ENCODE measurements at regions not wholly inside any gene's neighbourhood (a gene's known extent, or its start where the extent isn't known, plus 50 kb on each side); places are given as distances from the start of the nearest gene placed in this dataset.

DNA sequence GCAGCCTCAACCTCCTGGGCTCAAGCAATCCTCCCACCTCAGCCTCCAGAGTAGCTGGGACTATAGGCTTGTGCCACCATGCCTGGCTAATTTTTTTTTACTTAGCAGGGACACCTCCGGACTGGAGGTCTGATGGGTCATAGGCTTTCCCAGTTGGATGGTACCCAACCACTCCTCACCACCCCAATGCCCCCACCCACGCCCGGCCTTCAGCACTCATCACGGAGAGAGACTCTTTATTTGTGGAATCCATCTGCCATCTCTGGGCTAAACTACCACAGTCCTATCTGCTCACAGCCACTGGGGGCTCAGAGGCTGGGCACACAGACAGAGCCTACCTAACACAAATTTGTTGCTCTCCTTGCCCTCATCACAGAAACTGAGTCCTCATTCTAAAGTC is 58.3 kb upstream of the STXBP1 start:
- TF ChIP-seq, protein P1, sequence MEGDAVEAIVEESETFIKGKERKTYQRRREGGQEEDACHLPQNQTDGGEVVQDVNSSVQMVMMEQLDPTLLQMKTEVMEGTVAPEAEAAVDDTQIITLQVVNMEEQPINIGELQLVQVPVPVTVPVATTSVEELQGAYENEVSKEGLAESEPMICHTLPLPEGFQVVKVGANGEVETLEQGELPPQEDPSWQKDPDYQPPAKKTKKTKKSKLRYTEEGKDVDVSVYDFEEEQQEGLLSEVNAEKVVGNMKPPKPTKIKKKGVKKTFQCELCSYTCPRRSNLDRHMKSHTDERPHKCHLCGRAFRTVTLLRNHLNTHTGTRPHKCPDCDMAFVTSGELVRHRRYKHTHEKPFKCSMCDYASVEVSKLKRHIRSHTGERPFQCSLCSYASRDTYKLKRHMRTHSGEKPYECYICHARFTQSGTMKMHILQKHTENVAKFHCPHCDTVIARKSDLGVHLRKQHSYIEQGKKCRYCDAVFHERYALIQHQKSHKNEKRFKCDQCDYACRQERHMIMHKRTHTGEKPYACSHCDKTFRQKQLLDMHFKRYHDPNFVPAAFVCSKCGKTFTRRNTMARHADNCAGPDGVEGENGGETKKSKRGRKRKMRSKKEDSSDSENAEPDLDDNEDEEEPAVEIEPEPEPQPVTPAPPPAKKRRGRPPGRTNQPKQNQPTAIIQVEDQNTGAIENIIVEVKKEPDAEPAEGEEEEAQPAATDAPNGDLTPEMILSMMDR (IDR thresholded peaks at IDR 0.05; ENCODE audit: low read depth, low read length, missing control alignments), result no peak
- H3K4me3 ChIP-seq (replicated peaks; ENCODE audit: low read depth, low read length), result no peak overlapping the region

GRCh38 chr9:127554966-127555839 is 56.9 kb upstream of the STXBP1 start:
- TF ChIP-seq, protein P1 (IDR thresholded peaks at IDR 0.05; ENCODE audit: low read depth, low read length, missing control alignments), result no peak
- no peak for DNase-seq (ENCODE audit: extremely low read depth, low read depth)
- H3K4me3 ChIP-seq (replicated peaks; ENCODE audit: low read depth, low read length), result 0 out of 2 replicates have a peak overlapping the region, but pooled peaks have one; percentile 0

More for the DNA sequence above, 58.3 kb upstream of the STXBP1 start:
- DNase-seq (ENCODE audit: extremely low read depth, low read depth), result no peak

DNA sequence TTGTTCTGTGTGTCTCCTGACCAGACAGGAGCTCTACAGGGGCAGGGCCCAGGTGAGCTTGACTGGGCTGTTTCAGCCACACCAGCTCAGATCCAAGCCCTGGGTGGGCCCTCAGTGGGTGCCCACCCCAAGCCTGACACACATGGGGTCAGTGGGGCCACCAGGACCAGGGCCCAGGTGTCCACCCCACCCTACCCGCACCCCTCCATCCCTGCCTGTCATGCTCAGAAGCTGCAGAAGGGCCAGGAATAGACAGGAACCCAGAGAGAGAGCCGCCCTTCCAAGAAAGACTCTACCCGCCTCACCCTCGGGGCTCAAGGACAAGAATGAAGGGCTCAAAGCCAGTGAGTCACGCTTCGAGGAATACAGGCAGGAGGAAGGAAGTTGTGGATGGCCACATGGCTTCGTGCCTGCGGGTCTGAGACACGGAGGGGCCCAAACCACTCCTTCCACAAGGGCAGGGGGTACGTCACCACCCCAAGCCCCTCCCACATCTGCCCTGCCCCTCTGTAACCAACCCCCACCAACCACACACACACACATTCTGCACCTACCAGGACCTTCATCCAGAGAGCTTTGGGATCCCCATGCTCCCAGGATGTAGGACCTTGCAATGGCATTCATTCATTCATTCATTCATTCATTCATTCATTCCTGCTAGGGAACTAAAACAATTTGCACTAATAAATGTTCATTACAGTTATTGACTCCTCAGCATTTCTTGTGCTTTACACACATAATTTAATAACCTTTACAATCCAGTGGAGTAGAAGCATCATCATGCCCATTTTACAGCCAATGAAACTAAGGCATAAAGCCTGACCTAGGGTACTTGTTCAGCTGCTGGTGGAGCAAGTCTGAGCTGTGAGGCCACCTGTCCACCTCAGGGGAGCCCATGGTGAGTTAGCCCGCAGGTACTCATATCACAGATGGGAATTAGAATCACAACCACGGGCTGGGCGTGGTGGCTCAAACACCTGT is 55.9 kb upstream of the STXBP1 start:
- peak; percentile 87 for DNase-seq (ENCODE audit: extremely low read depth, low read depth)
- 0 out of 2 replicates have a peak overlapping the region, but pooled peaks have one; percentile 0 for H3K4me3 ChIP-seq (replicated peaks; ENCODE audit: low read depth, low read length)
- TF ChIP-seq, protein P1 (IDR thresholded peaks at IDR 0.05; ENCODE audit: low read depth, low read length, missing control alignments), result no peak

DNA sequence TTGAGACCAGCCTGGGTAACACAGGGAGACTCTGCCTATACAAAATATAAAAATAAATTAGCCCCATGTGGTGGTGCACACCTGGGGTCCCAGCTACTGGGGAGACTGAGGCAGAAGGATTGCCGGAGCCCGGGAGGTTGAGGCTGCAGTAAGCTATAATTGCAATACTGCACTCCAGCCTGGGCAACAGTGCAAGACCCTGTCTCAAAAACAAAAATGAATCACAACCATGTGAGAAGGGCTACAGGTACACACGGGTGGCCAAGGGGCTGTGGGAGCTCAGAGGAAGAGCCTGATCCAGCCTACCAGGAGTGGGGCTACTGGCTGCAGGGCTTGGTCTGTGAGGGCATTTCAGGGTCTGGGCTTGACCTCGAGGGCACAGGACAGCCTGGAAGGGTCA is 55.2 kb upstream of the STXBP1 start:
- TF ChIP-seq, protein P1 (IDR thresholded peaks at IDR 0.05; ENCODE audit: low read depth, low read length, missing control alignments), result no peak
- no peak overlapping the region for H3K4me3 ChIP-seq (replicated peaks; ENCODE audit: low read depth, low read length)
- DNase-seq (ENCODE audit: extremely low read depth, low read depth), result no peak

DNA sequence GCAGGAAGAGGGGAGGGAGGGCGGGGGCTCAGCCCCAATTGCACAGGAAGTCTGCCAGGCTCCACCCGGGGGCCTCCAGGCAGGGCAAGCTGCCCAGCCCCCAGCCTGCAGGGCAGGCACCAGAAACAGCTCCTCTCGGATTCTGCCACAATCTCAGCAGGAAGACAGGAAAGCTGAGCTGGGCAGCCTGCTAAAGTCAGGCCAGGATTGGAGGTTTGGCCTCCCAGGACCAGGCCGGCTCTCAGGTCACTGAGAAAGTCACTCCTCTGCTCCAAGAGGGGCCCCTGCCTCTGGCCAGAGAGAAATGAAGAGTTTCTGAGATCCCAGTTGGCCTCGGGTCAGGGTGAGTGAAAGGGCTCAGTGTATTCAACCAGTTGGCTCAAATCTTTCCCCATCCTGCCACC is 54.6 kb upstream of the STXBP1 start:
- DNase-seq (ENCODE audit: extremely low read depth, low read depth), result no peak
- H3K4me3 ChIP-seq (replicated peaks; ENCODE audit: low read depth, low read length), result peak overlapping the region; percentile 16; the same call in 1 of the 2 replicates
- TF ChIP-seq, protein P1 (IDR thresholded peaks at IDR 0.05; ENCODE audit: low read depth, low read length, missing control alignments), result no peak

GRCh38 chr9:127557998-127558546 is 54.0 kb upstream of the STXBP1 start:
- TF ChIP-seq, protein P1 (IDR thresholded peaks at IDR 0.05; ENCODE audit: low read depth, low read length, missing control alignments), result no peak
- peak overlapping the region; percentile 16; the same call in 1 of the 2 replicates for H3K4me3 ChIP-seq (replicated peaks; ENCODE audit: low read depth, low read length)
- no peak for DNase-seq (ENCODE audit: extremely low read depth, low read depth)
